Trophoblast cell (in vitro differentiated cells and primary cell): ENCODE measurements at regions not wholly inside any gene's neighbourhood (a gene's known extent, or its start where the extent isn't known, plus 50 kb on each side); places are given as distances from the start of the nearest gene placed in this dataset.

Experiments
- DNase-seq, 2 donors: peaks; one replicate each; pipeline ENCODE4 v3.0.0-alpha.2; 2016
- H2AFZ ChIP-seq: 2 replicates; pipeline ENCODE4 v1.6.1; 2013; ENCODE audit warnings: low read length, moderate library complexity, mild to moderate bottlenecking; ENCODE audit not compliant: insufficient read depth, poor library complexity
- H2AK5ac ChIP-seq: 2 replicates; pipeline ENCODE4 v1.6.1; 2013; ENCODE audit warnings: mild to moderate bottlenecking, low read length
- H2BK120ac ChIP-seq: 2 replicates; pipeline ENCODE4 v1.6.1; 2013; ENCODE audit warnings: low read length, mild to moderate bottlenecking, moderate library complexity; ENCODE audit not compliant: insufficient read depth, poor library complexity
- H2BK12ac ChIP-seq: 2 replicates; pipeline ENCODE4 v1.6.1; 2013; ENCODE audit warnings: mild to moderate bottlenecking, low read length, moderate library complexity
- H2BK5ac ChIP-seq: 2 replicates; pipeline ENCODE4 v1.6.1; 2013; ENCODE audit warnings: low read length, low read depth, moderate library complexity, mild to moderate bottlenecking; ENCODE audit not compliant: poor library complexity
- H3K14ac ChIP-seq: 2 replicates; pipeline ENCODE4 v1.6.1; 2013; ENCODE audit warnings: mild to moderate bottlenecking, low read length
- H3K18ac ChIP-seq: 2 replicates; pipeline ENCODE4 v1.6.1; 2013; ENCODE audit warnings: mild to moderate bottlenecking, low read length
- H3K23ac ChIP-seq: 2 replicates; pipeline ENCODE4 v1.6.1; 2013; ENCODE audit warnings: low read length
- H3K27ac ChIP-seq: 2 replicates; pipeline ENCODE4 v1.5.1; 2013; ENCODE audit warnings: low read depth, mild to moderate bottlenecking, inconsistent platforms, low read length, moderate library complexity
- H3K27me3 ChIP-seq: 2 replicates; pipeline ENCODE4 v1.6.1; 2013; ENCODE audit warnings: inconsistent platforms, mild to moderate bottlenecking, low read length, moderate library complexity; ENCODE audit not compliant: insufficient read depth
- H3K36me3 ChIP-seq, 2 experiments: 1 replicate in 1 of 2; 2 replicates in 1 of 2; pipeline ENCODE4 v1.6.1; 2013; ENCODE audit warnings: low read length in 2 of 2, mild to moderate bottlenecking in 2 of 2, moderate library complexity in 1 of 2; ENCODE audit not compliant: insufficient read depth in 2 of 2, control insufficient read depth in 1 of 2
- H3K4ac ChIP-seq: 2 replicates; pipeline ENCODE4 v1.6.1; 2013; ENCODE audit warnings: low read depth, mild to moderate bottlenecking, low read length, moderate library complexity
- H3K4me1 ChIP-seq, 2 experiments: 1 replicate in 1 of 2; 2 replicates in 1 of 2; pipeline ENCODE4 v1.6.1; 2013; ENCODE audit warnings: low read length in 2 of 2, mild to moderate bottlenecking in 2 of 2, moderate library complexity in 1 of 2; ENCODE audit not compliant: insufficient read depth in 2 of 2, control insufficient read depth in 1 of 2
- H3K4me2 ChIP-seq: 2 replicates; pipeline ENCODE4 v1.6.1; 2013; ENCODE audit warnings: inconsistent platforms, mild to moderate bottlenecking, low read length, moderate library complexity
- H3K4me3 ChIP-seq: 2 replicates; pipeline ENCODE4 v1.5.1; 2013; ENCODE audit warnings: mild to moderate bottlenecking, low read depth, low read length, inconsistent platforms
- H3K79me1 ChIP-seq: one replicate; pipeline ENCODE4 v1.6.1; 2013; ENCODE audit warnings: low read length
- H3K79me2 ChIP-seq: 2 replicates; pipeline ENCODE4 v1.6.1; 2013; ENCODE audit warnings: low read length, mild to moderate bottlenecking; ENCODE audit not compliant: control insufficient read depth, insufficient read depth, poor library complexity
- H3K9ac ChIP-seq: 2 replicates; pipeline ENCODE4 v1.6.1; 2013; ENCODE audit warnings: mild to moderate bottlenecking, low read length
- H3K9me3 ChIP-seq: 2 replicates; pipeline ENCODE4 v1.6.1; 2013; ENCODE audit warnings: low read depth, mild to moderate bottlenecking, control low read depth, inconsistent platforms, low read length; ENCODE audit not compliant: insufficient read depth
- H4K12ac ChIP-seq: 2 replicates; pipeline ENCODE4 v1.6.1; 2013; ENCODE audit warnings: low read depth, mild to moderate bottlenecking, low read length, moderate library complexity
- H4K8ac ChIP-seq: 2 replicates; pipeline ENCODE4 v1.6.1; 2013; ENCODE audit warnings: low read depth, mild to moderate bottlenecking, low read length, moderate library complexity
- H4K91ac ChIP-seq: one replicate; pipeline ENCODE4 v1.6.1; 2013; ENCODE audit warnings: low read depth, mild to moderate bottlenecking, low read length, moderate library complexity
- WGBS: extraction: QIAGEN DNeasy Blood & Tissue Kit; methylation state at CpG from one replicate; pipeline ENCODE4 v1.1.7; 2013; ENCODE audit warnings: missing lambda C conversion rate; ENCODE audit not compliant: insufficient read length, insufficient coverage; ENCODE audit errors: extremely low coverage; 5-methylcytosine and 5-hydroxymethylcytosine counted together

- Histone ChIP-seq H3K4me1 (no peaks in the 10 kb centered on the region), H2BK120ac (no peak overlapping the region), H2BK12ac (no peak overlapping the region), H2AK5ac (no peak overlapping the region), H3K9me3 (no peaks in the 10 kb centered on the region), H4K91ac (no peak overlapping the region), H3K9ac (no peak overlapping the region), H3K79me2 (no peaks in the 10 kb centered on the region), H3K4me3 (no peak overlapping the region), H3K79me1 (no peaks in the 10 kb centered on the region), H3K27ac (no peak overlapping the region), H3K36me3 (no peaks in the 10 kb centered on the region), H3K23ac (no peak overlapping the region), H3K4me2 (no peak overlapping the region), H4K8ac (no peak overlapping the region), H2BK5ac (no peak overlapping the region), H4K12ac (no peak overlapping the region), H3K18ac (no peak overlapping the region), H2AFZ (no peak overlapping the region), H3K27me3 (no peaks in the 10 kb centered on the region), H3K14ac (no peak overlapping the region), H3K4ac (no peak overlapping the region)
- WGBS = no CpG with 5 or more reads among the region's 6 CpGs
- DNase-seq = no peak
Measured at GRCh38 chr2:6417050-6417449, 448.7 kb downstream of the CMPK2 start.

- no peak overlapping the region for H3K9ac ChIP-seq
- H2BK5ac ChIP-seq = no peak overlapping the region
- no CpG with 5 or more reads among the region's 1 CpG for WGBS
- no peaks in the 10 kb centered on the region for H3K9me3 ChIP-seq
- no peaks in the 10 kb centered on the region for H3K79me1 ChIP-seq
- no peak overlapping the region for H3K23ac ChIP-seq
- no peak overlapping the region for H2AK5ac ChIP-seq
- no peak overlapping the region for H3K4ac ChIP-seq
- no peak overlapping the region for H2BK120ac ChIP-seq
- H3K36me3 ChIP-seq = no peaks in the 10 kb centered on the region
- H2AFZ ChIP-seq = no peak overlapping the region
- no peak overlapping the region for H3K4me2 ChIP-seq
- no peak overlapping the region for H3K14ac ChIP-seq
- H4K8ac ChIP-seq = no peak overlapping the region
- H4K91ac ChIP-seq = no peak overlapping the region
- H3K27ac ChIP-seq = no peak overlapping the region
- DNase-seq = no peak
- H3K4me3 ChIP-seq = no peak overlapping the region
- H3K18ac ChIP-seq = no peak overlapping the region
- H4K12ac ChIP-seq = no peak overlapping the region
- H3K79me2 ChIP-seq = no peaks in the 10 kb centered on the region
- no peaks in the 10 kb centered on the region for H3K27me3 ChIP-seq
- H2BK12ac ChIP-seq = no peak overlapping the region
- H3K4me1 ChIP-seq = no peaks in the 10 kb centered on the region
Measured at GRCh38 chr2:6418291-6418690, 447.4 kb downstream of the CMPK2 start.

GRCh38 chr2:6421138-6421730 is 444.5 kb downstream of the CMPK2 start:
- Histone ChIP-seq H3K4me3 (no peak overlapping the region), H3K27me3 (no peaks in the 10 kb centered on the region), H3K14ac (no peak overlapping the region), H2AFZ (no peak overlapping the region), H4K8ac (no peak overlapping the region), H3K79me1 (no peaks in the 10 kb centered on the region), H3K9ac (no peak overlapping the region), H2BK120ac (no peak overlapping the region), H2BK5ac (no peak overlapping the region), H3K23ac (no peak overlapping the region), H3K36me3 (no peaks in the 10 kb centered on the region), H4K91ac (no peak overlapping the region), H3K27ac (no peak overlapping the region), H3K4ac (no peak overlapping the region), H3K4me1 (no peaks in the 10 kb centered on the region), H3K9me3 (no peaks in the 10 kb centered on the region), H4K12ac (no peak overlapping the region), H2BK12ac (no peak overlapping the region), H3K18ac (no peak overlapping the region), H3K79me2 (no peaks in the 10 kb centered on the region), H2AK5ac (no peak overlapping the region), H3K4me2 (no peak overlapping the region)
- DNase-seq = no peak
- WGBS = no CpG with 5 or more reads among the region's 12 CpGs

- no peak overlapping the region for H2BK120ac ChIP-seq
- no CpG with 5 or more reads among the region's 4 CpGs for WGBS
- H3K27me3 ChIP-seq = no peaks in the 10 kb centered on the region
- no peak overlapping the region for H4K91ac ChIP-seq
- no peaks in the 10 kb centered on the region for H3K36me3 ChIP-seq
- H3K4me1 ChIP-seq = no peaks in the 10 kb centered on the region
- no peak overlapping the region for H2BK12ac ChIP-seq
- H2AFZ ChIP-seq = no peak overlapping the region
- no peak overlapping the region for H3K4ac ChIP-seq
- no peak overlapping the region for H3K14ac ChIP-seq
- no peaks in the 10 kb centered on the region for H3K79me2 ChIP-seq
- no peak overlapping the region for H2BK5ac ChIP-seq
- no peak overlapping the region for H3K27ac ChIP-seq
- no peak overlapping the region for H2AK5ac ChIP-seq
- H4K8ac ChIP-seq = no peak overlapping the region
- no peak for DNase-seq
- H3K9ac ChIP-seq = no peak overlapping the region
- H3K4me3 ChIP-seq = no peak overlapping the region
- no peak overlapping the region for H3K4me2 ChIP-seq
- no peaks in the 10 kb centered on the region for H3K9me3 ChIP-seq
- H3K23ac ChIP-seq = no peak overlapping the region
- no peak overlapping the region for H3K18ac ChIP-seq
- no peak overlapping the region for H4K12ac ChIP-seq
- H3K79me1 ChIP-seq = no peaks in the 10 kb centered on the region
Measured at GRCh38 chr2:6421888-6422287, 443.8 kb downstream of the CMPK2 start.
